Panc1 (cell line): ENCODE measurements at regions not wholly inside any gene's neighbourhood (a gene's known extent, or its start where the extent isn't known, plus 50 kb on each side); places are given as distances from the start of the nearest gene placed in this dataset.

Experiments used
- ATAC-seq: fragments of 200-7000 bp; cut with Tn5 transposase; 2 replicates; pipeline ENCODE4 v1.9.1; 2020; ENCODE audit warnings: mild to moderate bottlenecking, moderate library complexity
- BruUV-seq: library from RNA; stranded (reverse); fragments of 400-500 nt; replicated peaks from 2 replicates; lab custom pipeline; 2021; lab: Mats Ljungman, UMichigan
- CTCF ChIA-PET: fragments of 300-600 bp; sonication (Branson Sonifier 250); formaldehyde crosslinking; loops from one replicate; lab custom pipeline; 2022; ENCODE audit warnings: antibody characterized with exemption; lab: Charles Lee
- POLR2A ChIA-PET: fragments of 300-600 bp; sonication (Branson Sonifier 250); formaldehyde crosslinking; loops from one replicate; lab custom pipeline; 2022; ENCODE audit warnings: antibody characterized with exemption; lab: Charles Lee
- DNase-seq: peaks from one replicate; pipeline ENCODE4 v3.0.0-alpha.2; 2010; ENCODE audit warnings: low read depth, low spot score
- H3K27ac ChIP-seq: 2 replicates; pipeline ENCODE4 v1.5.1; 2011; ENCODE audit warnings: mild to moderate bottlenecking, low read length, inconsistent platforms
- H3K27me3 ChIP-seq: fragments of 200-500 bp; sonication (Bioruptor generic); 2 replicates; pipeline ENCODE4 v1.6.0; 2014; ENCODE audit warnings: low read length, inconsistent platforms; ENCODE audit not compliant: control insufficient read depth, insufficient read depth
- H3K36me3 ChIP-seq: fragments of 200-500 bp; sonication (Bioruptor generic); 2 replicates; pipeline ENCODE4 v1.5.1; 2014; ENCODE audit warnings: inconsistent platforms, mild to moderate bottlenecking, low read length, moderate library complexity; ENCODE audit not compliant: control insufficient read depth, insufficient read depth
- H3K4me1 ChIP-seq: 2 replicates; pipeline ENCODE4 v1.5.1; 2011; ENCODE audit warnings: inconsistent platforms, mild to moderate bottlenecking, low read length, moderate library complexity; ENCODE audit not compliant: control insufficient read depth, insufficient read depth
- H3K4me3 ChIP-seq, 2 experiments: 2 replicates each; pipeline ENCODE4 v1.5.1; 2011 to 2012; ENCODE audit warnings: low read depth in 2 of 2, low read length in 2 of 2, mild to moderate bottlenecking in 2 of 2, inconsistent platforms in 1 of 2, moderate library complexity in 1 of 2
- H3K9me3 ChIP-seq: fragments of 200-500 bp; sonication (Bioruptor generic); 2 replicates; pipeline ENCODE4 v1.5.1; 2014; ENCODE audit warnings: low read depth, mild to moderate bottlenecking, inconsistent platforms, low read length, moderate library complexity; ENCODE audit not compliant: control insufficient read depth, insufficient read depth
- POLR2AphosphoS5 ChIP-seq: IDR thresholded peaks from 2 replicates; pipeline ENCODE4 v1.6.1; 2012; ENCODE audit warnings: mild to moderate bottlenecking, low read depth, low read length, moderate library complexity
- SIN3A ChIP-seq: IDR thresholded peaks from 2 replicates; pipeline ENCODE4 v1.6.1; 2012; ENCODE audit warnings: low read depth, mild to moderate bottlenecking, low read length, moderate library complexity, borderline replicate concordance; ENCODE audit not compliant: insufficient read depth
- TCF7L2 ChIP-seq: IDR thresholded peaks from 2 replicates; pipeline ENCODE4 v1.6.1; 2011; ENCODE audit warnings: mild to moderate bottlenecking, low read depth, low read length, inconsistent platforms
- in situ Hi-C: cut with HindIII; loops from 2 replicates; pipeline ENCODE4 v1.10.0; 2016; ENCODE audit warnings: low sequenced_read_pairs, low pct_unique_long_range_greater_than_20kb
- intact Hi-C: fragments of 100-400 bp; cut with micrococcal nuclease; formaldehyde crosslinking; loops from one replicate; pipeline ENCODE4 v1.10.0; 2022; ENCODE audit not compliant: unreplicated experiment
- TF ChIP-seq, protein P1 (sequence below), 2 experiments: IDR thresholded peaks; 2 replicates each; pipeline ENCODE4 v1.6.1; 2011 to 2012; ENCODE audit warnings: low read depth in 2 of 2, control low read depth in 1 of 2, low read length in 1 of 2, mild to moderate bottlenecking in 1 of 2, moderate library complexity in 1 of 2; ENCODE audit not compliant: insufficient read depth in 1 of 2
- TF ChIP-seq, protein P2 (sequence below): fragments of 450-650 bp; IDR thresholded peaks from 2 replicates; pipeline ENCODE4 v1.5.1; 2017; ENCODE audit warnings: mild to moderate bottlenecking

DNA sequence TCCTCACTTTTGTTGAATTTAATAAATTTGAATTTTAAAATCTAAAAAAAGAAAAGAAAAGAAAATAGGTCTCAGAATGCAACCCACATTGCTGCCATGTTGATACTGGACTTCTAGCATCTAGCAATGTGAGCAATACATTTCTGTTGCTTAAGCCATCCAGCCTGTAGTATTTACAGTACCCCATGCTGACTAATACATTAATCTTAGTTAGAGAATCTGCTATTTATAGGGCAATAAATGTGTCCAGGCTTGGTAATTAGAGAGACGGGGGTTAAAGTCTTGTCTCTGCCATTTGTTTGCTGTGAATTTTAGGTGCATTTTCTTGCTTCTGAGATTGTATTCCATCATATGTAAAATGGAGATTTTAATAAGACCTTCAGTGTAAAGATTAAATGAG, 471.3 kb downstream of the DHX35 start:
- ChIA-PET POLR2A (no interaction called here), CTCF (no interaction called here)
- DNase-seq = no peak
- TF ChIP-seq, protein P1, sequence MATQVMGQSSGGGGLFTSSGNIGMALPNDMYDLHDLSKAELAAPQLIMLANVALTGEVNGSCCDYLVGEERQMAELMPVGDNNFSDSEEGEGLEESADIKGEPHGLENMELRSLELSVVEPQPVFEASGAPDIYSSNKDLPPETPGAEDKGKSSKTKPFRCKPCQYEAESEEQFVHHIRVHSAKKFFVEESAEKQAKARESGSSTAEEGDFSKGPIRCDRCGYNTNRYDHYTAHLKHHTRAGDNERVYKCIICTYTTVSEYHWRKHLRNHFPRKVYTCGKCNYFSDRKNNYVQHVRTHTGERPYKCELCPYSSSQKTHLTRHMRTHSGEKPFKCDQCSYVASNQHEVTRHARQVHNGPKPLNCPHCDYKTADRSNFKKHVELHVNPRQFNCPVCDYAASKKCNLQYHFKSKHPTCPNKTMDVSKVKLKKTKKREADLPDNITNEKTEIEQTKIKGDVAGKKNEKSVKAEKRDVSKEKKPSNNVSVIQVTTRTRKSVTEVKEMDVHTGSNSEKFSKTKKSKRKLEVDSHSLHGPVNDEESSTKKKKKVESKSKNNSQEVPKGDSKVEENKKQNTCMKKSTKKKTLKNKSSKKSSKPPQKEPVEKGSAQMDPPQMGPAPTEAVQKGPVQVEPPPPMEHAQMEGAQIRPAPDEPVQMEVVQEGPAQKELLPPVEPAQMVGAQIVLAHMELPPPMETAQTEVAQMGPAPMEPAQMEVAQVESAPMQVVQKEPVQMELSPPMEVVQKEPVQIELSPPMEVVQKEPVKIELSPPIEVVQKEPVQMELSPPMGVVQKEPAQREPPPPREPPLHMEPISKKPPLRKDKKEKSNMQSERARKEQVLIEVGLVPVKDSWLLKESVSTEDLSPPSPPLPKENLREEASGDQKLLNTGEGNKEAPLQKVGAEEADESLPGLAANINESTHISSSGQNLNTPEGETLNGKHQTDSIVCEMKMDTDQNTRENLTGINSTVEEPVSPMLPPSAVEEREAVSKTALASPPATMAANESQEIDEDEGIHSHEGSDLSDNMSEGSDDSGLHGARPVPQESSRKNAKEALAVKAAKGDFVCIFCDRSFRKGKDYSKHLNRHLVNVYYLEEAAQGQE (IDR thresholded peaks at IDR 0.05; ENCODE audit: insufficient read depth in 1 of 2, low read depth in 2 of 2, low read length in 1 of 2) = no peak
- no peak for TF ChIP-seq POLR2AphosphoS5
- TF ChIP-seq SIN3A = no peak
- no peak for TF ChIP-seq TCF7L2
- TF ChIP-seq, protein P2, sequence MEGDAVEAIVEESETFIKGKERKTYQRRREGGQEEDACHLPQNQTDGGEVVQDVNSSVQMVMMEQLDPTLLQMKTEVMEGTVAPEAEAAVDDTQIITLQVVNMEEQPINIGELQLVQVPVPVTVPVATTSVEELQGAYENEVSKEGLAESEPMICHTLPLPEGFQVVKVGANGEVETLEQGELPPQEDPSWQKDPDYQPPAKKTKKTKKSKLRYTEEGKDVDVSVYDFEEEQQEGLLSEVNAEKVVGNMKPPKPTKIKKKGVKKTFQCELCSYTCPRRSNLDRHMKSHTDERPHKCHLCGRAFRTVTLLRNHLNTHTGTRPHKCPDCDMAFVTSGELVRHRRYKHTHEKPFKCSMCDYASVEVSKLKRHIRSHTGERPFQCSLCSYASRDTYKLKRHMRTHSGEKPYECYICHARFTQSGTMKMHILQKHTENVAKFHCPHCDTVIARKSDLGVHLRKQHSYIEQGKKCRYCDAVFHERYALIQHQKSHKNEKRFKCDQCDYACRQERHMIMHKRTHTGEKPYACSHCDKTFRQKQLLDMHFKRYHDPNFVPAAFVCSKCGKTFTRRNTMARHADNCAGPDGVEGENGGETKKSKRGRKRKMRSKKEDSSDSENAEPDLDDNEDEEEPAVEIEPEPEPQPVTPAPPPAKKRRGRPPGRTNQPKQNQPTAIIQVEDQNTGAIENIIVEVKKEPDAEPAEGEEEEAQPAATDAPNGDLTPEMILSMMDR = no peak
- in situ Hi-C loops = no loop called here
- H3K27ac ChIP-seq = no peak overlapping the region
- no peaks in the 10 kb centered on the region for H3K9me3 ChIP-seq
- no peaks in the 10 kb centered on the region for H3K4me1 ChIP-seq
- no peak for ATAC-seq
- no peaks in the 10 kb centered on the region for H3K36me3 ChIP-seq
- no TSS peak for BruUV-seq
- intact Hi-C loops = no loop called here
- H3K4me3 ChIP-seq = no peak overlapping the region
- H3K27me3 ChIP-seq = no peaks in the 10 kb centered on the region

DNA sequence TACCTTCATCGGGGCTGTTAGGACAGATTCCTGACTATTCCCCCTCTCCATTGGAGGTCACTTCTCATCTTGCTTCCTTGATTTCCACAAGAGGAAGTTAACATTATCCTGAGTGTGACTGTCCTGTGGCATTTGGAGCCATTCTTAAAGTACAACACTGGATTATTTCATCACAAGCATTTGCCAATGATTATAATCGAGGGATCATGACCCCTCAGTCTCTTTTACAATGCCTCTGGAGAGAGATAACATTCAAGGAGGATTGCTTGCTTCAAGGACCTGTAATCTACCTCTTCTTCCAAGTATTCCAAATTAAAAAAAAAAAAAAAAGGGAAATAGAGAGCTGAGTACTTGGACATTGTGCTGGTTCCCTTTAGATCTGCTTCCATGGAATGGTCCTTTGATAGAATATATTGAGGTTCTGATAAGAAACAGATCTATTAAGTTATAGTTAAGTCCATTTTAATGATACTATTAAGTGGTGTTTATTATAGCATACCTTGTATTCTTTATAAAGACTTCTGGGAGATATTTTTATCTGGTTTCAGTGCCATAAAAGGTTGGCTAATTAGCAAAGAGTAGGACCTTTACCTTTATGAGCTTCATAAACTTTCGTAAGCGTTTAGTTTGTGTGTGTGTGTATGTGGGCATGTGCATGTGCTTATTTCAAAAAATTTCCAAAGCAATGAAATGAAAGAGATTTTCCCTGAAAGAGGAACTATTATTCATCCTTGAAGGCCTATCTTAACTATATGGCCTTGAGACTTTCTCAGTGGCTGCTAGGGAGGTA, 469.1 kb downstream of the DHX35 start:
- ChIA-PET CTCF (no interaction called here), POLR2A (no interaction called here)
- H3K27me3 ChIP-seq = no peaks in the 10 kb centered on the region
- DNase-seq (no peak), ATAC-seq (no peak)
- no TSS peak for BruUV-seq
- no peaks in the 10 kb centered on the region for H3K4me1 ChIP-seq
- no peak overlapping the region for H3K4me3 ChIP-seq
- no peak overlapping the region for H3K27ac ChIP-seq
- intact Hi-C loops = no loop called here
- no peaks in the 10 kb centered on the region for H3K9me3 ChIP-seq
- no peaks in the 10 kb centered on the region for H3K36me3 ChIP-seq
- in situ Hi-C loops = no loop called here
- TF ChIP-seq SIN3A (no peak), TCF7L2 (no peak), POLR2AphosphoS5 (no peak)
- TF ChIP-seq, protein P1 (IDR thresholded peaks at IDR 0.05; ENCODE audit: insufficient read depth in 1 of 2, low read depth in 2 of 2, low read length in 1 of 2) = no peak
- TF ChIP-seq, protein P2 = no peak
